Astrocyte of the spinal cord (primary cell): ENCODE measurements at regions not wholly inside any gene's neighbourhood (a gene's known extent, or its start where the extent isn't known, plus 50 kb on each side); places are given as distances from the start of the nearest gene placed in this dataset.
A peak's percentile ranks its signal among the peaks of the same experiment; 100 is the strongest.

Experiments
- DNase-seq: peaks from one replicate; pipeline ENCODE4 v3.0.0; 2011; ENCODE audit warnings: low read depth, low spot score
- H3K4me3 ChIP-seq: 2 replicates; pipeline ENCODE4 v1.5.1; 2011; ENCODE audit warnings: low read depth, mild to moderate bottlenecking, low read length, moderate library complexity
- CTCF ChIP-seq: IDR thresholded peaks from 2 replicates; pipeline ENCODE4 v1.5.1; 2012; ENCODE audit warnings: low read depth, mild to moderate bottlenecking, low read length, inconsistent platforms
- in situ Hi-C: cut with HindIII; loops from 2 replicates; pipeline ENCODE4 v1.10.0; 2017; ENCODE audit warnings: low sequenced_read_pairs

GRCh38 chr18:40524881-40525280 lies 1430.2 kb upstream of the PIK3C3 start:
- no peak overlapping the region for H3K4me3 ChIP-seq
- in situ Hi-C loops: no loop called here
- DNase-seq: no peak
- no peak for TF ChIP-seq CTCF

GRCh38 chr18:40523287-40523686 lies 1431.7 kb upstream of the PIK3C3 start:
- no peak for TF ChIP-seq CTCF
- no peak for DNase-seq
- H3K4me3 ChIP-seq: no peak overlapping the region
- in situ Hi-C loops: no loop called here

- no peak for DNase-seq
- TF ChIP-seq CTCF: no peak
- H3K4me3 ChIP-seq: no peak overlapping the region
- in situ Hi-C loops: no loop called here
Observed at GRCh38 chr18:40501026-40501425, 1454.0 kb upstream of the PIK3C3 start.

- DNase-seq: no peak
- in situ Hi-C loops: no loop called here
- TF ChIP-seq CTCF: no peak
- no peak overlapping the region for H3K4me3 ChIP-seq
Observed at GRCh38 chr18:40494603-40495002, 1460.4 kb upstream of the PIK3C3 start.

- DNase-seq: no peak
- no peak for TF ChIP-seq CTCF
- H3K4me3 ChIP-seq: no peak overlapping the region
- in situ Hi-C loops: no loop called here
Observed at GRCh38 chr18:40493316-40493715, 1461.7 kb upstream of the PIK3C3 start.

- no peak for TF ChIP-seq CTCF
- DNase-seq: no peak
- in situ Hi-C loops: no loop called here
- no peak overlapping the region for H3K4me3 ChIP-seq
Observed at GRCh38 chr18:40489301-40489700, 1465.7 kb upstream of the PIK3C3 start.

- H3K4me3 ChIP-seq: no peak overlapping the region
- no peak for TF ChIP-seq CTCF
- in situ Hi-C loops: no loop called here
- peak; percentile 53 for DNase-seq
Observed at GRCh38 chr18:40485318-40485717, 1469.7 kb upstream of the PIK3C3 start.
